ENCODE measurements at regions not wholly inside any gene's neighbourhood (a gene's known extent, or its start where the extent isn't known, plus 50 kb on each side); places are given as distances from the start of the nearest gene placed in this dataset.

- no peak for DNase-seq
Observed at GRCh38 chr2:150042500-150043171, 444.8 kb downstream of the RND3 start.

- DNase-seq, result no peak
Observed at GRCh38 chr2:150041722-150042425, 445.6 kb downstream of the RND3 start.

DNA sequence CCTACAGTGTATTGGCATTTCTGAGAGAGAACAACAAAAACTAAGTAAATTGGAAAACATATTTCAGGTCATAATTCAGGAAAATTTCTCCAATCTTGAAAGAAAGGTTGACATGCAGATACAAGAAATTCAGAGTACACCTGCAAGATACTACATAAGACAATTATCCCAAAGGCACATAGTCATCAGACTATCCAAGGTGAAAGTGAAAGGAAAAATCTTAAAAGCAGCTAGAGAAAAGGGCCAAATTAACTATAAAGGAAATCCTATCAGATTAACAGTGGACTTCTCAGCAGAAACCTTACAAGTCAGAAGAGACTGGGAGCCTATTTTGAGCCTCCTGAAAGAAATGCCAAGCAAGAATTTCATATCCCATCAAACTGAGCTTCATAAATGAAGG, 449.0 kb upstream of the MMADHC start:
- DNase-seq, result no peak

DNA sequence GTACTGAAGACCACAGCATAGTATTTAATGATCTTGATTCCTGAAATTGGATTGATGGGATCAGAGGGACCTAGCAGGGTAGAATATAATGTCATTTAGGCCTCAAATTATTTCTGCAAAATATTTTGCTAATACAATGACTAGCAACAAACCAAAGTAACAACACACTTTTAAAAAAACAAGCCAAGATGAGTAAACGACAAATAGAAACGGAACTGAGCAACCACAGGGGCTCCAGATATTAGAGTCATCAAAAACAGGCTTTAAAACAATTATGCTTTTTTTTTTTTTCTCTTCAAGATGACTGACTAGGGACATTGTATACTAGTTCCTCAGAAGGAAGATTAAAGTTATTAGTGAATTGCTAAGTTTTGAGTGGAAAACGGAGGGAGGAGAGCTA, 447.1 kb upstream of the MMADHC start:
- no peak for DNase-seq

- DNase-seq, result no peak
Observed at GRCh38 chr2:150030436-150031190, 443.0 kb upstream of the MMADHC start.

DNA sequence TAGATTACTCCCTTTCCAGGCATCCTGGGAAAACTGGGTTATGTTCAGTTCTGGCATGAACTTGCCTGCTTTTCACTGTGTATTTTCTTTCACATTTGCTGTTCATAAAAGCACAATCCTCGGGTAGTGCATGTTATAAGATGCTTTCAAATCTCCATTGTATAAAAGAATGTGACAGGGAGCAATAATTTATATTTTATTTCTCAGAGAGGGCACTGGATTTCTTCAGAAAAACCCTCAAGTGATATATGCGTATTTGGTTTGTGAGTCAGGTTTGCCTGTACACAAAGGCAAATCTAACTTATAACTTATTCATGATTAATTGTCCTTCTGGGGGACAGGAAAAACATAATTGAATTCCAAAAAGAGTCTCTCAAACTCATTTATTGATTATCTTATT, 440.7 kb upstream of the MMADHC start:
- DNase-seq, result no peak

DNA sequence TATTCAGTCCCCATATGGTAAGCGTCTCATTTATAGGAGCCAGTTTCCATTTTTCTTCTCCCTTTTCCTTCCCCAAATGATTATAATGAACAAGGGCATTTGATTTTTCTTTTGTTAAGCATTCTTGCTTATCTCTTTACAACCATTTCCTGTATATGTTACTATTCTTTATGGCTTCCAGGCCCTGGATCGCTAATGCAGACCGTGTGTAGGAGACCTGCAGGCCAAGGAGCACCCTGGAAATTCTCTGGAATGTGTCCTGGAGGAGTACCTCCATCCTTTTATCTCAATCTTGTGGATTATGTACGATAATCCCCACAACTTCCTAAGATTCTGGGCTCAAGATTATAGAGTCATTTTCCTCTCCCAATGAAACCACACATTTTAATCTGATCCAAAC, 439.6 kb upstream of the MMADHC start:
- no peak for DNase-seq

- no peak for DNase-seq
Observed at GRCh38 chr2:150023663-150024062, 436.1 kb upstream of the MMADHC start.

DNA sequence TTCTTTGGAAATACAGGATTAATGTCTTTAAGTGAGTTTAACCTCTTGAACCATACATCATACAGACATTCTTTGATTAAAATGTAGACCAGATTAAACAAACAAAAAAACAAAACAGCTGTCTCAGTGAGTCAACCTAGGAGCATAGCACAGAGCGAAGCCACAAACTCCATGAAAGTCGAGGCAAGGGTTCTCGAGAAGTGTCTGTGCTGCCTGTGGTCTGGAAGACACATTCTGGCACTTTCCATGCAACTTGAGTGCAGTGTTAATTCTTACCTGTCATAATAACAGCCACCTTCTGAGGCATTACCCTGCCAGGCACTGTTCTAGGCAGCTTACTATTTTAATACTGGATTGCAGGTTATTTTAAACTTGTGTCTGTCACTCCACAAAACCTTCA, 435.5 kb upstream of the MMADHC start:
- DNase-seq, result no peak

DNA sequence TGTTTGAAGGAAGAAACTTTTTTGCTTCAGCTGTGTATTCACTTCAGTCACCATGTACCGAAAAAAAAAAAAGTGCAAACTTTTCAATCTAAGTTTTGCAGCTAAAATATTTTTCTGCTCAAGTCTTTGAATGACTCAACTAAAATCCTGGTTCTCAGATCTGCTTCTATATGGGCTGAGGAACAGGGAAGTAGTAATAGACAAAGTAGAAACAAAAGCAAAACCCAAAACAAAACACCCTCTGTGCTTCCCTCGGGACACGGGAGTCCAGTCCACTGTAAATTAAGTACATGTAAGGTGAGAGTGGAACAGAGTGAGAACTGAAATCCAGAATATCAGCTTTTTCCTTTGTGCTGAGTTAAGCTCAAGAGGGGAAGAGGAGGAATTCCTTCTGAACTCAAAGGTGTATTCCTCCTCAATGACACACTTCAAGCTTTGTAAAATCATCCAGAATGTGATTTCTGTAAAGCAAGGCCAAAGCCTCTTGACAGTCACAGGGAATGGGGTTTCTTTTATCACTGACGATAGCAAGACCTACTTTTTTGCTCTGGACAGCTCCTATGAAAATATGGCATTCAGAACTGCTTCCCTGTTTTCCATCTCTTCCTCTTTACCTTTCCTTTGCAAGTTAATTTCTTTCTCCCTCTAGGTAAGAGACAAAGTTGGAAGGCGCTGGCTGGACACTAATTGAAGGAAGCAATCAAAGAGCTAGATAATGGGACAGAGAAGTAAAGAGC, 433.5 kb upstream of the MMADHC start:
- no peak for DNase-seq

DNA sequence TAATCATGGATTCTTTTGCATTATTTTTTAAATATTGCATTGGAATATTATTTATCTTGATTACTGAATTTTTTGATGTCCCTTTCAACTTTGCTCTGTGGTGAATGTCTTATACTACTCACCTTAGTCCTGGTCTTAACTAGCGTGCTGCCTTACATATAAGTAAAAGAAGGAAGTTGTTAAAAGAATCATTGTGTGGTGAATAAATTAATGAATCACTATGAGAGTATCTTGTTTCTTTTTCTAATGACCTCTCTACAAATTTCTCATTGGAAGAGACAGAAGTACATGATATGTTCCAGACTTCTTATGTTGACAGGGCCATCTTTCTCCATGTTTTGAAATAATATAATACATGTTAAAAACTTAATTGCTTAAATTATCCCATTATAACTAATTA, 432.6 kb upstream of the MMADHC start:
- no peak for DNase-seq

GRCh38 chr2:150019063-150019462, 431.5 kb upstream of the MMADHC start:
- DNase-seq, result no peak

DNA sequence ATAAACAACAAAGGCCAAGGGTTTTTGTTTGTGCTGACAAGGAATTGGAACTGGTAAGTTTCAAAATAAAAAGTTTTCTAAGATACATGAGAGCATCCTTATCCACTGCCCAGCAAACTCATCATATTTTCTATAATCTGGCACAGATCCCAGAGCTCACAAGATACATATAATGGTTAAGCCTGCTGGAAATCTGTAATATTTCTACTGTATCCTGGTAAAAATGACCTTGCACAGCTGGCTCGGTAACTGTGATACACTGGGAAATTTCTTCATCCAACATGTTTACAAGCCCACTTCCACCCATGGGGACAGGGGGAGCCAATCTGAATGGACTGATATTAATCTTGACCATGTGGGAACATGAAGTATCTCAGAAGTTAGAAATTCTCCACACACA, 425.4 kb upstream of the MMADHC start:
- DNase-seq, result no peak

DNA sequence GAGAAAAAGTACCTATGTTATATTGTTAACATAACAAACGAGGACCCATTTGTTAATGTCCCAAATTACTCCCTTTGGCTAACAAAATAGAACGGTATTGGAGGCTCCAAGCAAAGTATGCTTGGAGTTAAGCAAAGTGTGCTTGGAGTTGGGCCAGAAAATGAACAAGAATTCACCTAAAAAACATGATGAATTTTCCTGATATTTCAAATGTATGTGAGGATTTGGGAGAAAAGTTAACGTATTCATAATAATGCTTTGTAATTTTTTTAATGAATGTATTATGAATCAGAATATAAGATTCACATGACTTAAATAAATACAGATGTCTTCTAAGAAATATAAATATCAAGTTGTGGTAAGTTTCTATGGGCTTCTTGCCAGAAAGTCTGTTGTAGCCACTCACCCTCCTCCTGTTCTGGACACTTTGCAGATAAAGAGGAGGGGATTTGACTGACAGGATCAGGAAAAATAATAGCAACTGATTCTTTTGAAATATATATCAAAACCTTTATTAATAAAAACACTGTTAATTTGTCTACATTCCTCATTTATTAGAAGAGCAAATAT, 423.7 kb upstream of the MMADHC start:
- no peak for DNase-seq

DNA sequence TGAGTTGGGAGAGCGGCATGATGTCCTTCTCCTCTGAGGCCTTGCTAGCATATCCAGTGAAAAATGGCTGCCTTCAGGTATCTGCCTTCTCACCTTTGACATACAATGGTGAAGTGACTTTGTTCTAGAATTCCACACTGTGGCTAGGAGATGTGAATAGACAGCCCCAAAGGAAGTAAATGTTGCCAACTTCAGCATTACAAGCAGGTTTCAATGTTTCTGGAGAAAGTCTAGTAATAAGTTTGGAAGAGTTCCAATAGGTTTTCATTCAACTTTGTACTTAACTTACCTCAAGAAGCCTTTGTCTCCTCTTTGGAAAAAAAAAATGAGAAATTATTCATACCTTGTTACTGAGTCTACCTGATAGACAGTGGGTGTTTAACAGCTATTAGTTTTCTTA, 421.3 kb upstream of the MMADHC start:
- DNase-seq, result no peak

- no peak for DNase-seq
Observed at GRCh38 chr2:150007815-150008430, 420.3 kb upstream of the MMADHC start.

DNA sequence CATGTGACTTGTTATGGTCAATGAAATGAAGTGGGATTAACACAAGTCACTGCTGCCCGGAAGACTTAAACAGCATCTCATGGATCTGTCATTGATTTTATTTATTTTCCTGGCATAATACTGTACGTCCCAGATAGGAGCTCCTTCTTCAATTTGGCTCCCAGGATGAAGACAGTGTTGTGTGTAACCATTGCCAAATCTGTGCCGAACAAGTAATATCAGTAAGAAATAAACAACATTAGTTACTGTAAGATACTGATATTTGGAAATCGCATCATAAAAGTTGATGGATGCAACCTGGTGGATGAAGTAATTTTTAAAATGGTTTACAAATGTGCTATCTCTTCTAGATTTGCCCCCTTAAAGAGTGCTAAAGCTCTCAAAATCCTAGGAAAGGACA, 419.0 kb upstream of the MMADHC start:
- no peak for DNase-seq

DNA sequence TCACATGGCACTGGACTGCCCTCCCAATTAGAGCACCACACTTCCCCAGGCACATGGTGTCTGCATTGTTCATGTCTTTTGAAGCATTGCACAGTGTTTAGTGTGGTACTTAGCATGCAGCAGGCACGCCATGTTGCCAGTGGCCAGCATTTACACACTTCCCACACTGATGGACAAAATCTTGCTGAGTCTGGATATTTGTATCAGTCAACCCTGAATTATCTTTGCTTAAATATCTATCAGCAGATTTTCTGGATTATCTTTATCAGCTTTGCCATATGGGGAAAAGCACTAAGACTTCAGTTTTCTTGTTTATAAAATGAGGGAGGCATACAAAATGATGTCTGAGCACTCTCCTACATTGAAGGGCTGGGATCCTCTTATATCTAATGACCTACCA, 416.0 kb upstream of the MMADHC start:
- DNase-seq, result no peak

- DNase-seq, result no peak
Observed at GRCh38 chr2:150001788-150002187, 414.2 kb upstream of the MMADHC start.

GRCh38 chr2:149996901-149997300, 409.3 kb upstream of the MMADHC start:
- no peak for DNase-seq

GRCh38 chr2:149994057-149994728, 406.6 kb upstream of the MMADHC start:
- DNase-seq, result peak; percentile 53

GRCh38 chr2:149993316-149993715, 405.7 kb upstream of the MMADHC start:
- no peak for DNase-seq

Data from T1000 (cell line).